GM21529 (cell line): ENCODE measurements at regions not wholly inside any gene's neighbourhood (a gene's known extent, or its start where the extent isn't known, plus 50 kb on each side); places are given as distances from the start of the nearest gene placed in this dataset.
"Not testable (repeated sequence)": the region's sequence is repeated elsewhere in the genome, so short reads cannot be mapped to it uniquely, and the experiment has no call there.

Experiments used
- ATAC-seq: cut with Tn5 transposase; IDR thresholded peaks from one replicate; pipeline ENCODE4 v1.9.1; 2021; ENCODE audit not compliant: unreplicated experiment

- ATAC-seq = no peak
Observed at GRCh38 chrX:128805236-128805635, 718.1 kb downstream of the SMARCA1 start.

GRCh38 chrX:128804828-128805227 is 718.5 kb downstream of the SMARCA1 start:
- no peak for ATAC-seq

- ATAC-seq = no peak
Observed at GRCh38 chrX:128800138-128800537, 723.2 kb downstream of the SMARCA1 start.

- ATAC-seq = not testable (repeated sequence)
Observed at GRCh38 chrX:128783139-128783538, 730.9 kb upstream of the ACTRT1 start.

GRCh38 chrX:128781506-128781905 is 729.3 kb upstream of the ACTRT1 start:
- no peak for ATAC-seq

GRCh38 chrX:128780934-128781333 is 728.7 kb upstream of the ACTRT1 start:
- no peak for ATAC-seq

GRCh38 chrX:128769495-128769894 is 717.3 kb upstream of the ACTRT1 start:
- ATAC-seq = no peak

- ATAC-seq = no peak
Observed at GRCh38 chrX:128759745-128760144, 707.5 kb upstream of the ACTRT1 start.

- no peak for ATAC-seq
Observed at GRCh38 chrX:128759177-128759576, 707.0 kb upstream of the ACTRT1 start.

- no peak for ATAC-seq
Observed at GRCh38 chrX:128754130-128754529, 701.9 kb upstream of the ACTRT1 start.

- no peak for ATAC-seq
Observed at GRCh38 chrX:128739539-128739938, 687.3 kb upstream of the ACTRT1 start.

GRCh38 chrX:128728943-128729342 is 676.7 kb upstream of the ACTRT1 start:
- no peak for ATAC-seq

- no peak for ATAC-seq
Observed at GRCh38 chrX:128717635-128718578, 665.7 kb upstream of the ACTRT1 start.

GRCh38 chrX:128714425-128714824 is 662.2 kb upstream of the ACTRT1 start:
- no peak for ATAC-seq

GRCh38 chrX:128699716-128700285 is 647.6 kb upstream of the ACTRT1 start:
- no peak for ATAC-seq

GRCh38 chrX:128698573-128699181 is 646.5 kb upstream of the ACTRT1 start:
- ATAC-seq = no peak

GRCh38 chrX:128691872-128692271 is 639.7 kb upstream of the ACTRT1 start:
- ATAC-seq = no peak

GRCh38 chrX:128685387-128685786 is 633.2 kb upstream of the ACTRT1 start:
- ATAC-seq = no peak

- no peak for ATAC-seq
Observed at GRCh38 chrX:128676651-128677050, 624.4 kb upstream of the ACTRT1 start.

GRCh38 chrX:128674326-128675086 is 622.3 kb upstream of the ACTRT1 start:
- ATAC-seq = not testable (repeated sequence)

GRCh38 chrX:128664211-128664610 is 612.0 kb upstream of the ACTRT1 start:
- no peak for ATAC-seq
